Neural progenitor cell (in vitro differentiated cells): ENCODE measurements at regions not wholly inside any gene's neighbourhood (a gene's known extent, or its start where the extent isn't known, plus 50 kb on each side); places are given as distances from the start of the nearest gene placed in this dataset.

Source experiments
- DNase-seq: peaks from one replicate; pipeline ENCODE4 v3.0.0-alpha.2; 2016; ENCODE audit warnings: low spot score
- H2AFZ ChIP-seq: fragments of 200-600 bp; sonication (generic); replicated peaks from 2 replicates; pipeline ENCODE4 v1.6.1; 2016; ENCODE audit warnings: antibody characterized with exemption
- H3F3A ChIP-seq: fragments of 200-600 bp; sonication (generic); 2 replicates; pipeline ENCODE4 v1.6.1; 2016; ENCODE audit warnings: antibody characterized with exemption, low read depth
- H3K27ac ChIP-seq: fragments of 200-600 bp; sonication (generic); 2 replicates; pipeline ENCODE4 v1.5.1; 2016; ENCODE audit warnings: mild to moderate bottlenecking
- H3K27me3 ChIP-seq: fragments of 200-600 bp; sonication (generic); 2 replicates; pipeline ENCODE4 v1.6.1; 2016; ENCODE audit warnings: mild to moderate bottlenecking, moderate library complexity
- H3K36me3 ChIP-seq: fragments of 200-600 bp; sonication (generic); 2 replicates; pipeline ENCODE4 v1.5.1; 2016
- H3K4me1 ChIP-seq: fragments of 200-600 bp; sonication (generic); 2 replicates; pipeline ENCODE4 v1.6.1; 2016; ENCODE audit warnings: mixed run types
- H3K4me2 ChIP-seq: fragments of 200-600 bp; sonication (generic); 2 replicates; pipeline ENCODE4 v1.6.1; 2016
- H3K4me3 ChIP-seq: fragments of 200-600 bp; sonication (generic); 2 replicates; pipeline ENCODE4 v1.5.1; 2016
- H3K79me2 ChIP-seq: fragments of 200-600 bp; sonication (generic); 2 replicates; pipeline ENCODE4 v1.6.1; 2016; ENCODE audit warnings: low read depth
- H3K9ac ChIP-seq: fragments of 200-600 bp; sonication (generic); 2 replicates; pipeline ENCODE4 v1.6.1; 2016
- H3K9me3 ChIP-seq: fragments of 200-600 bp; sonication (generic); 2 replicates; pipeline ENCODE4 v1.5.1; 2016; ENCODE audit warnings: low read depth
- H4K20me1 ChIP-seq: fragments of 200-600 bp; sonication (generic); 2 replicates; pipeline ENCODE4 v1.6.1; 2016; ENCODE audit warnings: low read depth
- H3K27ac Mint-ChIP-seq: 3 replicates; pipeline ENCODE4 v1.8.0; 2021; ENCODE audit warnings: mixed read lengths
- H3K27me3 Mint-ChIP-seq: 2 replicates; pipeline ENCODE4 v1.8.0; 2022; ENCODE audit warnings: low read depth, mild to moderate bottlenecking, inconsistent platforms, moderate library complexity, mixed read lengths; ENCODE audit not compliant: insufficient read depth
- H3K36me3 Mint-ChIP-seq: 3 replicates; pipeline ENCODE4 v1.8.0; 2021; ENCODE audit warnings: mixed read lengths
- H3K4me1 Mint-ChIP-seq: 3 replicates; pipeline ENCODE4 v1.8.0; 2021; ENCODE audit warnings: mixed read lengths
- H3K4me3 Mint-ChIP-seq: 3 replicates; pipeline ENCODE4 v1.8.0; 2021; ENCODE audit warnings: mild to moderate bottlenecking, moderate library complexity, mixed read lengths
- H3K9me3 Mint-ChIP-seq: 3 replicates; pipeline ENCODE4 v1.8.0; 2020; ENCODE audit warnings: mixed read lengths
- EZH2 ChIP-seq: fragments of 200-600 bp; sonication (generic); IDR thresholded peaks from 2 replicates; pipeline ENCODE4 v1.6.1; 2017; ENCODE audit warnings: antibody characterized with exemption, mild to moderate bottlenecking, moderate library complexity
- EZH2phosphoT487 ChIP-seq: fragments of 200-600 bp; sonication (generic); IDR thresholded peaks from 2 replicates; pipeline ENCODE4 v1.6.1; 2017; ENCODE audit warnings: antibody characterized with exemption
- TF ChIP-seq, protein P1 (sequence below): fragments of 200-600 bp; sonication (generic); IDR thresholded peaks from 2 replicates; pipeline ENCODE4 v1.5.1; 2017; ENCODE audit warnings: antibody characterized with exemption, mild to moderate bottlenecking

DNA sequence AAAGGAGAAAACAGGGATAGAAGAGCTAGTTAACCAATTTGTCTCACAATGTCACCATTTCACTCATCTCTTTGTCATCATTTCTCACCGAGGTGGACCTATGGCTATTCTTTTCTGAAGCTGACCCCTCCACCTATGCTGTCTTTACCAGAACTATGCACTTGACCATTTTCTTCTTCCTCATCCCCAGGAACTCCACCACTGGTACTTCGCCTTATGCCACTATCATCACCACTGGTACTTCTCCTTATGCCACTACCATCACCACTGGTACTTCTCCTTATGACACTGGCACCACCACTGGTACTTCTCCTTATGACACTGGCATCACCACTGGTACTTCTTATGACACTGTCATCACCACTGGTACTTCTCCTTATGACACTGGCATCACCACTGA lies 745.8 kb upstream of the CHAC2 start:
- no peak overlapping the region for H3K27ac ChIP-seq
- H3K4me3 ChIP-seq = no peak overlapping the region
- H3F3A ChIP-seq = no peaks in the 10 kb centered on the region
- H3K4me2 ChIP-seq = no peak overlapping the region
- no peaks in the 10 kb centered on the region for H3K9me3 ChIP-seq
- Mint-ChIP-seq H3K4me3 (no peak overlapping the region), H3K9me3 (no peaks in the 10 kb centered on the region), H3K4me1 (no peaks in the 10 kb centered on the region), H3K36me3 (no peaks in the 10 kb centered on the region), H3K27ac (no peak overlapping the region), H3K27me3 (peaks cover 4% of the 10 kb centered on the region)
- no peaks in the 10 kb centered on the region for H3K4me1 ChIP-seq
- no peaks in the 10 kb centered on the region for H4K20me1 ChIP-seq
- H3K79me2 ChIP-seq = no peaks in the 10 kb centered on the region
- TF ChIP-seq, protein P1, sequence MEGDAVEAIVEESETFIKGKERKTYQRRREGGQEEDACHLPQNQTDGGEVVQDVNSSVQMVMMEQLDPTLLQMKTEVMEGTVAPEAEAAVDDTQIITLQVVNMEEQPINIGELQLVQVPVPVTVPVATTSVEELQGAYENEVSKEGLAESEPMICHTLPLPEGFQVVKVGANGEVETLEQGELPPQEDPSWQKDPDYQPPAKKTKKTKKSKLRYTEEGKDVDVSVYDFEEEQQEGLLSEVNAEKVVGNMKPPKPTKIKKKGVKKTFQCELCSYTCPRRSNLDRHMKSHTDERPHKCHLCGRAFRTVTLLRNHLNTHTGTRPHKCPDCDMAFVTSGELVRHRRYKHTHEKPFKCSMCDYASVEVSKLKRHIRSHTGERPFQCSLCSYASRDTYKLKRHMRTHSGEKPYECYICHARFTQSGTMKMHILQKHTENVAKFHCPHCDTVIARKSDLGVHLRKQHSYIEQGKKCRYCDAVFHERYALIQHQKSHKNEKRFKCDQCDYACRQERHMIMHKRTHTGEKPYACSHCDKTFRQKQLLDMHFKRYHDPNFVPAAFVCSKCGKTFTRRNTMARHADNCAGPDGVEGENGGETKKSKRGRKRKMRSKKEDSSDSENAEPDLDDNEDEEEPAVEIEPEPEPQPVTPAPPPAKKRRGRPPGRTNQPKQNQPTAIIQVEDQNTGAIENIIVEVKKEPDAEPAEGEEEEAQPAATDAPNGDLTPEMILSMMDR = no peak
- TF ChIP-seq EZH2 (no peak), EZH2phosphoT487 (no peak)
- H2AFZ ChIP-seq = no peak overlapping the region
- H3K36me3 ChIP-seq = no peaks in the 10 kb centered on the region
- no peaks in the 10 kb centered on the region for H3K27me3 ChIP-seq
- H3K9ac ChIP-seq = no peak overlapping the region
- no peak for DNase-seq

- Histone ChIP-seq H3K4me2 (no peak overlapping the region), H3K27me3 (no peaks in the 10 kb centered on the region), H3K27ac (no peak overlapping the region), H3K4me1 (no peaks in the 10 kb centered on the region), H3K9me3 (no peaks in the 10 kb centered on the region), H2AFZ (no peak overlapping the region), H3K4me3 (no peak overlapping the region), H4K20me1 (no peaks in the 10 kb centered on the region), H3K9ac (no peak overlapping the region), H3K36me3 (no peaks in the 10 kb centered on the region), H3K79me2 (no peaks in the 10 kb centered on the region), H3F3A (no peaks in the 10 kb centered on the region)
- no peaks in the 10 kb centered on the region for H3K9me3 Mint-ChIP-seq
- no peak for DNase-seq
- peaks cover 4% of the 10 kb centered on the region for H3K27me3 Mint-ChIP-seq
- no peaks in the 10 kb centered on the region for H3K4me1 Mint-ChIP-seq
- no peak overlapping the region for H3K27ac Mint-ChIP-seq
- no peaks in the 10 kb centered on the region for H3K36me3 Mint-ChIP-seq
- TF ChIP-seq, protein P1 = no peak
- no peak for TF ChIP-seq EZH2
- no peak for TF ChIP-seq EZH2phosphoT487
- no peak overlapping the region for H3K4me3 Mint-ChIP-seq
These were observed 746.3 kb upstream of the CHAC2 start for GRCh38 chr2:53021292-53021691.

DNA sequence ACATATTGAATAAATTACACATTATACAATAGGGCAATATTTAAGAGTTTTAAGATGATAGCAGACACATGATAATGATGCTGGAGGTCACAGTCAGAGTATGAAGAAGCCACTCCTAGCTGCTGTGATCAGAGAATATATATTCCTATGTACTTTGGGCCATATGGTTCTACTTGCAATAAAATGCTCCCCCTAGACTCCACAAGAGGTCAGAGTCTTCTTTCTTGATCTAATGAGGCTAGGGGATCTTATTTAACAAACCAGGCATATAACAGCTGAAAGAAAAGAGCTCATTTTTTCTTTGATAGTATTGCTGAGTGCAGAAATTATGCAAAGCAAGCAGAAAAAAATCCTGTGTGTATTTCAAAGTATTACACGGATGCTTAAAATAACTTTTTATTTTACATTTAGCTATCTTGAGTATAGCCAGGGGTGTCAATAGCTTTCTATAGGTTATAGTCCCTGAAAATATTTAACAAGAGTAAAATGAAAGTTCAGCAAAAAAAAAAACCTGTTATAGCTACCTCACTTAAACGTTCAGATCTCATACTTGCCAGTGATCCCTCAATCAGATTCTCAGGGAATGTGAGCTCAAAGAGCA lies 748.7 kb upstream of the CHAC2 start:
- Histone ChIP-seq H3K9ac (no peak overlapping the region), H3K4me2 (no peak overlapping the region), H3K36me3 (no peaks in the 10 kb centered on the region), H3K27me3 (no peaks in the 10 kb centered on the region), H3K79me2 (no peaks in the 10 kb centered on the region), H3F3A (no peaks in the 10 kb centered on the region), H4K20me1 (no peaks in the 10 kb centered on the region), H3K9me3 (no peaks in the 10 kb centered on the region), H3K4me3 (no peak overlapping the region), H2AFZ (no peak overlapping the region), H3K4me1 (peaks cover under 1% of the 10 kb centered on the region), H3K27ac (no peak overlapping the region)
- Mint-ChIP-seq H3K4me1 (no peaks in the 10 kb centered on the region), H3K27ac (no peak overlapping the region), H3K9me3 (no peaks in the 10 kb centered on the region), H3K36me3 (no peaks in the 10 kb centered on the region), H3K27me3 (peaks cover 4% of the 10 kb centered on the region), H3K4me3 (no peak overlapping the region)
- DNase-seq = peak; percentile 23
- TF ChIP-seq EZH2phosphoT487 = no peak
- TF ChIP-seq, protein P1 = peak; percentile 49
